ENCODE measurements at regions not wholly inside any gene's neighbourhood (a gene's known extent, or its start where the extent isn't known, plus 50 kb on each side); places are given as distances from the start of the nearest gene placed in this dataset.

- DNase-seq (ENCODE audit: low read depth): no peak
These were observed 54.4 kb downstream of the NIBAN1 start for GRCh38 chr1:184919892-184920291.

- DNase-seq (ENCODE audit: low read depth): no peak
These were observed 58.7 kb downstream of the NIBAN1 start for GRCh38 chr1:184915463-184916090.

DNA sequence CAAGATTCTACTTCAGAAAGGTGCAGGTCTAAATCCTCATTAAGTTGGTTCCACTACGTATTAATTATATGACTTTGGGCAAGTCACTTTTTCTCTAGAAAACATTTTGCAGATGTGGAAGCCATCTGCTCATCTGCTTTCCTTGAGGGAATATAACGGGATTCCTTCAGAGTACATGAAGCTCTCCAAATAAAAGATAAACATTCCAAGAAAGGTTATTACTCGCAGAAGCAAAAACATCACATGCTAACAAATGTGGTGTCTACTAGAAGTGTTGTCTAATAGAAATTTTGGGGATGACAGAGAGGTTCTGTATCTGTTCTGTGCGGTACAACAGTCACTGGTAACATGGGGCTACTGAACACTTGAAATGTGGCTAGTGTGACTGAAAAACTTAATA, 60.2 kb downstream of the NIBAN1 start:
- no peak for DNase-seq (ENCODE audit: low read depth)

- DNase-seq (ENCODE audit: low read depth): no peak
These were observed 61.9 kb downstream of the NIBAN1 start for GRCh38 chr1:184912392-184912791.

DNA sequence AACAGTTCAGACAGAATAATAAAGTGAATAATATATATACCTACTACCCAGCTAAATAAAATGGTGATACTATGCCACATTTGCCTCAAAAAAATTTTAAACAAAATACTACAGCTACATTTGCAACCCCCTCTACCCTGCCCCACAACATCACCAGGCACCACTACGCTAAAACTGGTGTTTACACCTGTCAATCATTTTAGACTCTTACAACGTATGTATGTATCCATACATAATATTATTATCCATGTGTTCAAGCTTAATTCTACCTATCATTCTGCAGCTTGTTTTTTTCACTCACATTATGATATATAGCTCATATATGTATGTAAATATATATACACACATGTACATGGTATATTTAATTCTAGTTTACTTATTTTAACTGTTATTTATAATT, 62.5 kb downstream of the NIBAN1 start:
- no peak for DNase-seq (ENCODE audit: low read depth)

- DNase-seq (ENCODE audit: low read depth): no peak
These were observed 63.1 kb downstream of the NIBAN1 start for GRCh38 chr1:184911103-184911745.

- DNase-seq (ENCODE audit: low read depth): no peak
These were observed 63.6 kb downstream of the NIBAN1 start for GRCh38 chr1:184910691-184911091.

DNA sequence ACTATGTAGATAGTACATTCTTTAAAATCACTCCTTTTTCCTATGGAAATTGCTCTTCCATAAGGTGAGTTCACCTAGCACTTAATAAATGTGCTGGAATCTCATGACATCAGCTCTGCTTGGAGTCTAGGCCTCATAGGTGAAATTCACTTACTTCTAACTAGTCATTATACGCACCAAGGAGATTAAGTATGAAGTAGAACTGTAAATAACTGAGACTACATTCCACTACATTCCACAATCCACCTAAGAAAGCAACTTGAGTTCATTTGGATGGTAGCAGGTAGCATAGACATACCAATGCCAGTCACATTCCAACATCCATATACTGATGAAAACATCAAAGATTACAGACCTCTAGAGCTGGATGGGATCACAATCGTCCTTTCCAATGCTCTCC, 64.3 kb downstream of the NIBAN1 start:
- DNase-seq (ENCODE audit: low read depth): no peak

DNA sequence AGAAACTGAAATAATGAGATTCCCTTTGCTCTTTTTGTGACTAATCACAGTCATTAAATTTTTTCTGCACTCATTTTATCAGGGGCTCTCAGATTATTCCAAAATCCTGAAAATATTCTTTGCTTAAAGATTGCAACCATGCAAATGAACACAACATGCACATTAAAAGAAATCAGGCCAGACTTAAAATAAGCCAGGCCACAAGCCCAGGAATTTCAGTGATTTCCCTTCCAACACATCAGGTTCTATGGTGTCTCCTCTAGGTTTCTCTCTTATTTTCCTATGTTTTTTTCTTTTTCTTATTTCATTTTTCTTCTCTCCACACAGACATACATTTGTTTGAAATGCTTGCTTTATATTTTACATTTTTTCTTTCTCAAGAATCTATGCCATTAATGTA, 65.3 kb downstream of the NIBAN1 start:
- DNase-seq (ENCODE audit: low read depth): no peak

GRCh38 chr1:184908506-184908905, 65.8 kb downstream of the NIBAN1 start:
- no peak for DNase-seq (ENCODE audit: low read depth)

GRCh38 chr1:184907500-184907899, 66.8 kb downstream of the NIBAN1 start:
- no peak for DNase-seq (ENCODE audit: low read depth)

DNA sequence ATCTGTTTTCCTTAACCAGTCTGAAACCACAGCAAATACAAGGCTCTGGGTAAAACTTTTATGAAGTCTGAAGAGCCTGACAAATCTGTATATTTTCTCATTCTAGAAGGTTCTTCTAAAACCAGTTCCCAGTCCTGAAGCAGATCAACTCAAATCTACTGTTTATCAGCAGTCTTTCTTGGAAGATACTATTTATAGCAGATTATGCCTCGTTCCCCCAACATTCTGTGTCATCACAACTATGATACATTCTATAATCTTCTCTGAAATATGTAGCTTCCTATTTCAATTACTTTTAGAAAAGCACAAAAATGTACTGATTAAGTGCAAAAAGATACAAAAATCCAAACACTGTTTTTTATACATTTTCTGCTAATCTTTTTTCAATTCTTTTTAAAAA, 67.5 kb downstream of the NIBAN1 start:
- no peak for DNase-seq (ENCODE audit: low read depth)

- DNase-seq (ENCODE audit: low read depth): no peak
These were observed 68.5 kb downstream of the NIBAN1 start for GRCh38 chr1:184905601-184906322.

- no peak for DNase-seq (ENCODE audit: low read depth)
These were observed 71.1 kb downstream of the NIBAN1 start for GRCh38 chr1:184903111-184903692.

- DNase-seq (ENCODE audit: low read depth): no peak
These were observed 73.8 kb downstream of the NIBAN1 start for GRCh38 chr1:184900507-184900906.

DNA sequence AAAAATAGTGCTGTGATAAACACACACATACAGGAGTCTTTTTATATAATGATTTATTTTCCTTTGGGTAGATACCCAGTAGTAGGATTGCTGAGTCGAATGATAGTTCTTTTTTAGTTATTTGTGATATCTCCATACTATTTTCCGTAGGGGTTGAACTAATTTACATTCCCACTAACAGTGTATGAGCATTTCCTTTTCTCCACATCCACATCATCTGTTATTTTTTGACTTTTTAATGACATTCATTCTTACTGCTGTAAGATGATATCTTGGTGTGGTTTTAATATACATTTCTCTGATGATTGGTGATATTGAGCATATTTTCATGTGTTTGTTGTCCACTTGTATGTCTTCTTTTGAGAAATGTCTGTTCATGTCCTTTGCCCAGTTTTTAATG, 78.3 kb downstream of the NIBAN1 start:
- no peak for DNase-seq (ENCODE audit: low read depth)

DNA sequence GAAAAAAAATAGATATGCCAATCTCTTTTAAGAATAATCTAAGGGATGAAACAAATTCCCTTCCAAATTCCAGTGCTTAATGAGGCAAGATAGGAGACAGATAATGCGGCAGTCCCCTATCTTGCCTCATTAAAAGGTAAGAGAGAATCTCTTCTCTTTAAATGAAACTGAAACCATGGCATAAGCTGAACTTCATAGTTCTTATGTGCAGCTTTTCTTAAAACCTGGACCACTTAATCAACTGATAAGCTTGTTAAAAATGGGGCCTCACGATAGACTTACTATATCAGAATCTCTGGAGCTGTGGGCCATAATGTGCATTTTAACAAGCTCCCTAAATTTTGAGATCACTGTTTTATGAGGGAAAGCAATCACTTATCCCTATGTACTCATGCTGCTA, 79.2 kb downstream of the NIBAN1 start:
- no peak for DNase-seq (ENCODE audit: low read depth)

DNA sequence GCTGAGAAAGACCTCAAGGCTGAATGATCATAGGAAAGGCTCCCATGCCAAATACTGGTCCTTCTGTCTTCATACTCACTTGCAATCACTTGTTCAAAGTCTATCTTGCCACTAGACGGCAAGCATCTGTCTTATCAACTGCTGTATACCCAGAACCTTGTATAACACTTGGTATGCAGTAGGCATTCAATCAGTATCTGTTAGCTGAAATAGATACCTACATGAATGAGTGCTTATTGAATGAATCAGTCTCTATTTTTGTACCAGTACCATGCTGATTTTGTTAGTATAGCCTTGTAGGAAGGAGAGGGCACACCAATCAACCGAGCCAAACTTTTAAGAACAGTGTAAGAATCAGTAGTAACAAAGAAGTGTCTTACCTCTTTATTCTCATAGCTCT, 80.6 kb downstream of the NIBAN1 start:
- no peak for DNase-seq (ENCODE audit: low read depth)

DNA sequence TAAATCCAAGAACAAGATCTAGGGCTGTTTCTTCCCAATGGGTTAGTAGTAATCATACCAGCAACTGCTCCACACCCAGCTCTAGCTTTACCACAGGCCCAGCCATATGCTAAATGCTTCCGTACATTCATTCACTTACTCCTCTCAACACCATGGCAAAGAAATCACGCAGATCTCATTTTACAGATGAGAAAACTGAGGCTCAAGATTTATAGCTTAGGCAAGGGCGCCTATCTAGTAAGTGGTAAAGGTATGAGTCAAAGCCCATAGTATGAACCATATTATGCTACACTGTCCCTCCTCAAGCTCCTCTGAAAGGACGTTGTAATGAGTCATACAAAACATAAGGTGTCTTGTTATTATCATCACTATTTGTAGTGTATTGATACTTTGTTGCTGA, 82.2 kb downstream of the NIBAN1 start:
- no peak for DNase-seq (ENCODE audit: low read depth)

- DNase-seq (ENCODE audit: low read depth): no peak
These were observed 82.9 kb downstream of the NIBAN1 start for GRCh38 chr1:184891440-184891839.

DNA sequence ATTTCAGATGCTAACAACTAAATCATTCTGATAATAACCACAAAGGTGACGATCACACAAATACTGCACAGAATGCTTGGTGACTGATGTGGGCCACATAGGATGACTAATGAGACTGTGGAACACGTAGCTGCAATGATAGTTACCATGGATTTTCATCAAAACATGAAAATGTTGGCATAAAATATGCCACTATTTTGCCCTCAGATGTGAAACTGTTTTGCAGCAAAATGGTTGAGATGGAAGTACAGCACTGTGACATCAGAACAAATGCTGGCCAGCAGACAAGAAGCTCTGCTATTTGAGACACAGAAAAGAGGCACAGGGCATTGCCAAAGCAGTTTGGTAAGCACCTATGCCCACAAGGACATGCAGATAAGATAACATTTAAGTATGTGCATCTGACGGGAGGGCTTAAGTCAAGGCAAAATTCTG, 83.8 kb downstream of the NIBAN1 start:
- DNase-seq (ENCODE audit: low read depth): peak; percentile 64

- DNase-seq (ENCODE audit: low read depth): no peak
These were observed 84.4 kb downstream of the NIBAN1 start for GRCh38 chr1:184889902-184890301.

- DNase-seq (ENCODE audit: low read depth): no peak
These were observed 85.1 kb downstream of the NIBAN1 start for GRCh38 chr1:184889166-184889565.

Measured in T-helper 22 cell (primary cell).